ENCODE measurements at regions not wholly inside any gene's neighbourhood (a gene's known extent, or its start where the extent isn't known, plus 50 kb on each side); places are given as distances from the start of the nearest gene placed in this dataset.
"Not testable (repeated sequence)": the region's sequence is repeated elsewhere in the genome, so short reads cannot be mapped to it uniquely, and the experiment has no call there.

- TF ChIP-seq POLR2A (IDR thresholded peaks at IDR 0.05) (no peak), EP300 (IDR thresholded peaks at IDR 0.05) (no peak)
- no peaks in the 10 kb centered on the region for H3K9me3 ChIP-seq
- H3K4me3 ChIP-seq: no peak overlapping the region
- no peaks in the 10 kb centered on the region for H3K36me3 ChIP-seq
- H3K27ac ChIP-seq: no peak overlapping the region
- intact Hi-C loops (cut with DNase I): no loop called here
- no peak for DNase-seq
- peaks cover 0 to 16% (median 13%) of the 10 kb centered on the region in 4 donors for H3K4me1 ChIP-seq
- H3K27me3 ChIP-seq: peaks cover 2 to 51% (median 17%) of the 10 kb centered on the region in 3 donors
- 85 to 93% methylated on average over 6 of the region's 6 CpGs for WGBS, 2 donors
Observed at GRCh38 chr4:1551211-1551610, 132.9 kb downstream of the FAM53A start.

GRCh38 chr4:1550122-1551070 lies 133.7 kb downstream of the FAM53A start:
- 73 to 81% methylated on average over 26 of the region's 26 CpGs for WGBS, 2 donors

GRCh38 chr4:1549638-1550035 lies 134.5 kb downstream of the FAM53A start:
- H3K4me3 ChIP-seq: no peak overlapping the region
- H3K9me3 ChIP-seq: no peaks in the 10 kb centered on the region
- H3K27ac ChIP-seq: no peak overlapping the region
- H3K27me3 ChIP-seq: peaks cover 2 to 37% (median 6%) of the 10 kb centered on the region in 3 donors
- peaks cover 0 to 16% (median 13%) of the 10 kb centered on the region in 4 donors for H3K4me1 ChIP-seq
- DNase-seq: no peak
- intact Hi-C loops (cut with DNase I): no loop called here
- TF ChIP-seq CTCF (IDR thresholded peaks at IDR 0.05) (no peak), EP300 (IDR thresholded peaks at IDR 0.05) (no peak), POLR2AphosphoS5 (IDR thresholded peaks at IDR 0.05) (no peak), POLR2A (IDR thresholded peaks at IDR 0.05) (no peak)
- no peaks in the 10 kb centered on the region for H3K36me3 ChIP-seq
- WGBS, 2 donors: 85 to 88% methylated on average over 11 of the region's 11 CpGs

More at GRCh38 chr4:1550122-1551070, 133.7 kb downstream of the FAM53A start:
- no peak overlapping the region for H3K27ac ChIP-seq
- intact Hi-C loops (cut with DNase I): no loop called here
- H3K27me3 ChIP-seq: peaks cover 2 to 45% (median 14%) of the 10 kb centered on the region in 3 donors
- no peaks in the 10 kb centered on the region for H3K36me3 ChIP-seq
- TF ChIP-seq CTCF (IDR thresholded peaks at IDR 0.05) (no peak), POLR2A (IDR thresholded peaks at IDR 0.05) (no peak), EP300 (IDR thresholded peaks at IDR 0.05) (no peak), POLR2AphosphoS5 (IDR thresholded peaks at IDR 0.05) (no peak)
- H3K4me3 ChIP-seq: no peak overlapping the region
- DNase-seq: no peak
- H3K9me3 ChIP-seq: no peaks in the 10 kb centered on the region
- H3K4me1 ChIP-seq: peaks cover 0 to 16% (median 13%) of the 10 kb centered on the region in 4 donors

- Histone ChIP-seq H3K27ac (peak overlapping the region in 3 of 4 donors; percentile 17 to 25 (median 18)), H3K27me3 (peaks cover 2 to 31% (median 5%) of the 10 kb centered on the region in 3 donors), H3K4me1 (peaks cover 0 to 16% (median 13%) of the 10 kb centered on the region in 4 donors), H3K4me3 (peak overlapping the region; percentile 16 to 38 (median 33))
- H3K36me3 ChIP-seq; intact Hi-C loops (cut with DNase I); H3K9me3 ChIP-seq; DNase-seq: not testable (repeated sequence)
- 17 to 21% methylated on average over 33 of the region's 33 CpGs for WGBS, 2 donors
- TF ChIP-seq CTCF (IDR thresholded peaks at IDR 0.05): peak; percentile 64 to 99 (median 82)
Observed at GRCh38 chr4:1548827-1549637, 135.1 kb downstream of the FAM53A start.
